RWPE2 (cell line): ENCODE measurements at regions not wholly inside any gene's neighbourhood (a gene's known extent, or its start where the extent isn't known, plus 50 kb on each side); places are given as distances from the start of the nearest gene placed in this dataset.

Experiments
- ATAC-seq: fragments of 200-7000 bp; cut with Tn5 transposase; 3 replicates; pipeline ENCODE4 v1.9.1; 2021; ENCODE audit warnings: low read depth
- DNase-seq: peaks from one replicate; pipeline ENCODE4 v3.0.0-alpha.2; 2020; ENCODE audit warnings: low spot score
- H3K27ac ChIP-seq: fragments of 450-650 bp; 2 replicates; pipeline ENCODE4 v1.5.1; 2017; ENCODE audit warnings: mild to moderate bottlenecking; ENCODE audit not compliant: poor library complexity, severe bottlenecking
- H3K27me3 ChIP-seq: fragments of 250-450 bp; sonication (Bioruptor Pico); 2 replicates; pipeline ENCODE4 v1.5.1; 2021; ENCODE audit warnings: mild to moderate bottlenecking, moderate library complexity; ENCODE audit not compliant: insufficient read depth, poor library complexity, severe bottlenecking
- H3K36me3 ChIP-seq: fragments of 250-450 bp; sonication (Bioruptor Pico); 2 replicates; pipeline ENCODE4 v1.5.1; 2020; ENCODE audit warnings: low read depth, mild to moderate bottlenecking, moderate library complexity
- H3K4me1 ChIP-seq: fragments of 250-450 bp; sonication (Bioruptor Pico); 2 replicates; pipeline ENCODE4 v1.5.1; 2021; ENCODE audit warnings: mild to moderate bottlenecking, moderate library complexity; ENCODE audit not compliant: insufficient read depth, poor library complexity, severe bottlenecking
- H3K4me3 ChIP-seq: fragments of 250-450 bp; sonication (Bioruptor Pico); 2 replicates; pipeline ENCODE4 v1.5.1; 2021; ENCODE audit warnings: mild to moderate bottlenecking, moderate library complexity; ENCODE audit not compliant: severe bottlenecking
- H3K9me3 ChIP-seq: fragments of 250-450 bp; sonication (Bioruptor Pico); 2 replicates; pipeline ENCODE4 v1.5.1; 2021; ENCODE audit warnings: mild to moderate bottlenecking, moderate library complexity; ENCODE audit not compliant: severe bottlenecking
- CTCF ChIP-seq: fragments of 450-650 bp; IDR thresholded peaks from one replicate; pipeline ENCODE4 v1.5.1; 2017; ENCODE audit warnings: mild to moderate bottlenecking, moderate library complexity; ENCODE audit not compliant: poor library complexity, severe bottlenecking

GRCh38 chr6:113039005-113039404 is 691.9 kb downstream of the RFPL4B start:
- no peaks in the 10 kb centered on the region for H3K4me1 ChIP-seq
- DNase-seq (no peak), ATAC-seq (no peak)
- peak; percentile 4 for TF ChIP-seq CTCF
- H3K36me3 ChIP-seq, result no peaks in the 10 kb centered on the region
- no peak overlapping the region for H3K4me3 ChIP-seq
- H3K27ac ChIP-seq, result no peak overlapping the region
- no peaks in the 10 kb centered on the region for H3K9me3 ChIP-seq
- H3K27me3 ChIP-seq, result no peaks in the 10 kb centered on the region

DNA sequence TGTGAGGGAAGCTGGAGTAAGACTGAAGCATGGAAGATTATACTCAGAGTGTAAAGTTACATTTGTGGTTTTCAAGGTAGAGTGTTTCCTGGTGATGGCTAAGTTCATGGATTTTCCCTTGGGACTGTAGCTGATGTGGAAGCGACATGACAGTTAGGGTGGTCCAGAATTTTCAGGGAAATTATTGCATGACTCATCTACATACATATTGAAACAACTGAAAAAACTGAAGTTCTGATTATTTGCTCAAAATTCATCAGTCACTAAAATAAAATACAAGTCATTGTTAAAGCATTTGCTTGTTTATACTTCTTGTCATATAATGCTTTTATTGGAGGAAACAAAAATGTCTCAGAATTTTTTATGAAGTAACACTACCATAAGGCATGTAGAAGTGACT is 700.0 kb downstream of the RFPL4B start:
- no peaks in the 10 kb centered on the region for H3K36me3 ChIP-seq
- peaks cover 9% of the 10 kb centered on the region for H3K4me1 ChIP-seq
- no peak for DNase-seq
- ATAC-seq, result no peak
- H3K9me3 ChIP-seq, result no peaks in the 10 kb centered on the region
- no peak overlapping the region for H3K4me3 ChIP-seq
- no peak for TF ChIP-seq CTCF
- no peak overlapping the region for H3K27ac ChIP-seq
- no peaks in the 10 kb centered on the region for H3K27me3 ChIP-seq

DNA sequence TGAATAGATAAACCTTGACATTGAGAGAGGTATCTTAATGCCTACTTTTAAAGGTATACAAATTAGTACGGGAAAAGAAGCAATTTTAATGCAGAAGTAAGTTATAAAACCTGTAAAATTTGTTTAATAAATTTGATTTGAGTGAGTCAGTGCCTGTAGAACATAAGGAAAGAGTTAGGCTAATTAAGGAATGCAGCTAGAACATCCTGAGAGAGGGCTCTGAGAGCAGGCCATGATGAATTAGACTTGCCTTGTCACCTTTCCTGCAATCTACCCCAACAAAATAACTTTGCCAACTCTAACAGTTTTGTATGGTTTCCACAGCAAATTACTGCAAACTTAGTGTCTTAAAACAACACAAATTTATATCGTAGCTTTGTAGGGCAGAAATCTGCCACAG is 700.8 kb downstream of the RFPL4B start:
- Histone ChIP-seq H3K9me3 (no peaks in the 10 kb centered on the region), H3K4me1 (peaks cover 9% of the 10 kb centered on the region), H3K36me3 (no peaks in the 10 kb centered on the region), H3K27me3 (no peaks in the 10 kb centered on the region), H3K4me3 (no peak overlapping the region), H3K27ac (no peak overlapping the region)
- TF ChIP-seq CTCF, result no peak
- ATAC-seq (no peak), DNase-seq (no peak)

DNA sequence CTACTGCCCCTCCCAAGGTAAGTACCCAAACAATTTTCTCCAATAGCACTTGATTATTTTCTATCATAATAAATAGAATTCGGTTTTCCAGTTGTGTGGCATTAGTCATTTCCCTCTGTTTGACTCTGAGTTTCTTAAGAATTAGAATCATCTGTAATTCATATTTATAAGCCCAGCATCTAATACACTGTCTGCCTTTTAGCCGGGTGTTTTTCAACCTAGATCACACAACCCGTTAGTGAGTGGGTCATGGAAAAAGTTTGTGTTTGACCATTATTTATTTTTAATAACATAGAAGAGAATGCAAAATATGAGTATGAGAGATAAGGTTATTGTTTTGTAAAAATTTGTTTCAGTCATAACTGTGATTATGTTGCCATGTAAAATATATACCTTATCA is 701.6 kb downstream of the RFPL4B start:
- Histone ChIP-seq H3K27me3 (no peaks in the 10 kb centered on the region), H3K27ac (no peak overlapping the region), H3K9me3 (no peaks in the 10 kb centered on the region), H3K4me3 (no peak overlapping the region), H3K36me3 (no peaks in the 10 kb centered on the region), H3K4me1 (peaks cover 9% of the 10 kb centered on the region)
- DNase-seq (no peak), ATAC-seq (no peak)
- no peak for TF ChIP-seq CTCF

- H3K27me3 ChIP-seq, result no peaks in the 10 kb centered on the region
- H3K36me3 ChIP-seq, result no peaks in the 10 kb centered on the region
- TF ChIP-seq CTCF, result no peak
- H3K4me3 ChIP-seq, result no peak overlapping the region
- H3K27ac ChIP-seq, result no peak overlapping the region
- peaks cover 9% of the 10 kb centered on the region for H3K4me1 ChIP-seq
- DNase-seq (no peak), ATAC-seq (no peak)
- no peaks in the 10 kb centered on the region for H3K9me3 ChIP-seq
Observed at GRCh38 chr6:113049190-113049589, 702.1 kb downstream of the RFPL4B start.
